Right atrium auricular region (tissue), 2 donors: ENCODE measurements at regions not wholly inside any gene's neighbourhood (a gene's known extent, or its start where the extent isn't known, plus 50 kb on each side); places are given as distances from the start of the nearest gene placed in this dataset.

ENCODE experiments used
- DNase-seq: peaks from one replicate; pipeline ENCODE4 v3.0.0-alpha.2; 2019; ENCODE audit warnings: low spot score
- H3K27ac ChIP-seq, 2 donors: fragments of 200-600 bp; sonication (generic); 1 replicate in 1 of 2; 2 replicates in 1 of 2; pipeline ENCODE4 v1.5.1; 2016 to 2019
- H3K27me3 ChIP-seq, 2 donors: fragments of 200-600 bp; sonication (generic); one replicate each; pipeline versions ENCODE4 v1.5.1 to v1.6.0; 2017 to 2019
- H3K36me3 ChIP-seq: fragments of 200-600 bp; sonication (generic); one replicate; pipeline ENCODE4 v1.5.1; 2016
- H3K4me1 ChIP-seq, 2 donors: fragments of 200-600 bp; sonication (generic); one replicate each; pipeline versions ENCODE4 v1.5.1 to v1.6.0; 2017 to 2019
- H3K4me3 ChIP-seq, 2 donors: fragments of 200-600 bp; sonication (generic); 1 replicate in 1 of 2; 2 replicates in 1 of 2; pipeline ENCODE4 v1.5.1; 2017 to 2019; ENCODE audit warnings: mild to moderate bottlenecking in 1 of 2, moderate library complexity in 1 of 2
- H3K9me3 ChIP-seq, 2 donors: fragments of 200-600 bp; sonication (generic); one replicate each; pipeline ENCODE4 v1.5.1; 2019
- TF ChIP-seq, protein P1 (sequence below), 2 donors: fragments of 200-600 bp; sonication (generic); IDR thresholded peaks; one replicate each; pipeline ENCODE4 v1.5.1; 2019; ENCODE audit warnings: antibody characterized with exemption in 2 of 2

- Histone ChIP-seq H3K9me3 (no peaks in the 10 kb centered on the region), H3K36me3 (no peaks in the 10 kb centered on the region), H3K27ac (no peak overlapping the region), H3K4me1 (peaks cover 0 to 2% of the 10 kb centered on the region in 2 donors), H3K27me3 (no peaks in the 10 kb centered on the region), H3K4me3 (no peak overlapping the region)
- TF ChIP-seq, protein P1, sequence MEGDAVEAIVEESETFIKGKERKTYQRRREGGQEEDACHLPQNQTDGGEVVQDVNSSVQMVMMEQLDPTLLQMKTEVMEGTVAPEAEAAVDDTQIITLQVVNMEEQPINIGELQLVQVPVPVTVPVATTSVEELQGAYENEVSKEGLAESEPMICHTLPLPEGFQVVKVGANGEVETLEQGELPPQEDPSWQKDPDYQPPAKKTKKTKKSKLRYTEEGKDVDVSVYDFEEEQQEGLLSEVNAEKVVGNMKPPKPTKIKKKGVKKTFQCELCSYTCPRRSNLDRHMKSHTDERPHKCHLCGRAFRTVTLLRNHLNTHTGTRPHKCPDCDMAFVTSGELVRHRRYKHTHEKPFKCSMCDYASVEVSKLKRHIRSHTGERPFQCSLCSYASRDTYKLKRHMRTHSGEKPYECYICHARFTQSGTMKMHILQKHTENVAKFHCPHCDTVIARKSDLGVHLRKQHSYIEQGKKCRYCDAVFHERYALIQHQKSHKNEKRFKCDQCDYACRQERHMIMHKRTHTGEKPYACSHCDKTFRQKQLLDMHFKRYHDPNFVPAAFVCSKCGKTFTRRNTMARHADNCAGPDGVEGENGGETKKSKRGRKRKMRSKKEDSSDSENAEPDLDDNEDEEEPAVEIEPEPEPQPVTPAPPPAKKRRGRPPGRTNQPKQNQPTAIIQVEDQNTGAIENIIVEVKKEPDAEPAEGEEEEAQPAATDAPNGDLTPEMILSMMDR (IDR thresholded peaks at IDR 0.05) = no peak
- DNase-seq = peak; percentile 9
Observed at GRCh38 chr9:91078369-91078695, 276.7 kb downstream of the SYK start.

- H3K4me3 ChIP-seq = no peak overlapping the region
- no peaks in the 10 kb centered on the region for H3K4me1 ChIP-seq
- no peaks in the 10 kb centered on the region for H3K9me3 ChIP-seq
- no peaks in the 10 kb centered on the region for H3K27me3 ChIP-seq
- no peak for DNase-seq
- H3K27ac ChIP-seq = no peak overlapping the region
- TF ChIP-seq, protein P1 (IDR thresholded peaks at IDR 0.05) = no peak
- H3K36me3 ChIP-seq = no peaks in the 10 kb centered on the region
Observed at GRCh38 chr9:91082731-91083130, 279.0 kb downstream of the AUH start.

GRCh38 chr9:91084896-91085516 lies 276.7 kb downstream of the AUH start:
- H3K4me3 ChIP-seq = no peak overlapping the region
- TF ChIP-seq, protein P1 (IDR thresholded peaks at IDR 0.05) = no peak
- H3K4me1 ChIP-seq = no peaks in the 10 kb centered on the region
- H3K27me3 ChIP-seq = no peaks in the 10 kb centered on the region
- no peaks in the 10 kb centered on the region for H3K9me3 ChIP-seq
- DNase-seq = no peak
- no peak overlapping the region for H3K27ac ChIP-seq
- H3K36me3 ChIP-seq = no peaks in the 10 kb centered on the region

DNA sequence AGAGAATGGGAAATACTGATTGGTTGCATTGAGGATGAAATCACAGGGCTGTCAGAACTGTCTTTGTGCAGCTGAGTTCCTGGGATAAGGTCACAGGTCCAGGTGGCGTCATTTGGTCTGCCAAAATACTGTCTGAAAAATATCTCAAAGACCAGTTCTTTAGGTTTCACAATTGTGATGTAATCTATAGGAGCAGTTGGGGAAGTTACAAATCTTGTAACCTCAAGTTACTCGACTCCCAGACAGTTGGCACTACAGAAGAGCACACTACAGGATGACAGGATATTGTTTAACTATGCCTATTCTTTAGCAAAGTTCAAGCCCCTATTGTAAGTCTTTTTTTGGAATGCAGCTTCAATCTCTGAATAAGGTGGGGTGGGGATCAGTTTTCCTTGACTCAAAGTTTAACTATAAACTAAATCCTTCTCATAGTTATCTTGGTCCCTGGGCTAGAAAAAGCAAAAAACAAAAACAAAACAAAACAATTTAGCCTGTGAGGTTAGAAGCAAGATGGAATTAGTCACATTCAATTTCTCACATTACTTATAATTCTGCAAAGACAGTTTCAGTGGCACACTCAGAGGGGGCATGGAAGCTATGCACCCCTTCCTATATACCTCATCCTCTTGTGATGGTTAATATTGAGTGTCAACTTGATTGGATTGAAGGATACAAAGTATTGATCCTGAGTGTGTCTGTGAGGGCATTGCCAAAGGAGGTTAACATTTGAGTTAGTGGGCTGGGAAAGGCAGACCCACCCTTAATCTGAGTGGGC lies 276.0 kb downstream of the AUH start:
- Histone ChIP-seq H3K27me3 (no peaks in the 10 kb centered on the region), H3K36me3 (no peaks in the 10 kb centered on the region), H3K4me3 (no peak overlapping the region), H3K9me3 (no peaks in the 10 kb centered on the region), H3K4me1 (no peaks in the 10 kb centered on the region), H3K27ac (no peak overlapping the region)
- DNase-seq = no peak
- TF ChIP-seq, protein P1 (IDR thresholded peaks at IDR 0.05) = no peak

DNA sequence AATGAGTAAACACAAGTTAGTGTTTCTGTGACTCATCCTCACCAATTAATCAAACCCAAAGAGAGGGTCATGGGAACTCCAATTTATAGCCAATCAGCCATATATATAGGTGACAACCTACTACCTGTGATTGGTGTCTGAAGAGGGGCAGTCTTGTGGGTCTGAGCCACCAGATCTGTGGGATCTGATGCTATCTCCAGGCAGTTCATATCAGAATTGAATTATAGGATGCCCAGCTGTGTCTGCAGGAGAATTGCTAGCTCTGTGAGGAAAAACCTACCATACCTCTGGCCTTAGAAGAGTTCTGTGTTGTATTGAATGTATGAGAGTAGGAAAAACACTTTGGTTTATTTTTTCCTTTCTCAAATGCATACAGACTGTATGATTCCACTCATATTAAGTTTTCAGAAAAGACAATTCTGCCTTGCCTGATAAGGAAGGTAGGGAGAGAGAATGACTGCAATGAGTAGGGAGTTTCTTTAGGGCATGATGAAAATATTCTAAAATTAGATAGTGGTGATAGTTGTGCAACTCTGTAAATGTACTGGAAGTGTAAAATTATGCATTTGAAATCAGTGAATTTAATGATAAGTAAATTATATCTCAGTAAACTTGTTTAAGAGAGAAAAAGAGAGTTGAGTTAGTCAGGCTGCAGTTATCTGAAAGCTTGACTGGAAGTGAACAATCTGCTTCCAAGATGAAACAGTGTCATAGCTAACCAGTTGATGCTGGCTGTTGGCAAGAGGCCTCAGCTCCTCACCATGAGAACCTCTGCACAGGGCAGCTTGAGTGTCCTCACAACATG lies 274.9 kb downstream of the AUH start:
- TF ChIP-seq, protein P1 (IDR thresholded peaks at IDR 0.05) = no peak
- Histone ChIP-seq H3K4me3 (no peak overlapping the region), H3K36me3 (no peaks in the 10 kb centered on the region), H3K27ac (no peak overlapping the region), H3K4me1 (no peaks in the 10 kb centered on the region), H3K27me3 (no peaks in the 10 kb centered on the region), H3K9me3 (no peaks in the 10 kb centered on the region)
- no peak for DNase-seq
